ENCODE measurements at regions not wholly inside any gene's neighbourhood (a gene's known extent, or its start where the extent isn't known, plus 50 kb on each side); places are given as distances from the start of the nearest gene placed in this dataset.

DNA sequence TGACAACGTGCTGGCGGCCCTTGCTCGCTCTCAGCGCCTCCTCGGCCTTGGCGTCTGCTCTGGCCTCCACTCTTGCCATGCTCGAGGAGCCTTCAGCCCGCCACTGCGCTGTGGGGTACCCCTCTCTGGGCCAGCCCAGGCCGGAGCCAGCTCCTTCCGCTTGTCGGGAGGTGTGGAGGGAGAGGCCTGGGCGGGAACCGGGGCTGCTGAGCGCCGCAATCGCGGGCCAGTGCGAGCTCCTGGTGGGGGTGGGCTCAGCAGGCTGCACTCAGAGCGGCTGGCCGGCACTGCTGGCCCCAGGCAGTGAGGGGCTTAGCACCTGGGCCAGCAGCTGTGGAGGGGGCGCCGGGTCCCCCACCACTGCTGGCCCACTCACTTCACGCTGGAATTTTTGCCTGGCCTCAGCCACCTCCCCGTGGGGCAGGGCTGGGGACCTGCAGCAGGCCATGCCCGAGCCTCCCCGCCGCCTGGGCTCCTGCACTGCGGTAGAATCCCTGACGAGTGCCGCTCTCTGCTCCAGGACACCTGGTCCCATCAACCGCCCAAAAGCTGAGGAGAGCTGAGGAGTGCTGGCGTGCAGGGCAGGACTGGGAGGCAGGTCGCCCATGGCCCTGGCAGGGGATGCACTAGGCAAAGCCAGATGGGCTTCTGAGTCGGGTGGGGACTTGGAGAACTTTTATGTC is 372.2 kb upstream of the NRG3 start:
- no peak overlapping the region for H4K8ac ChIP-seq (ENCODE audit: low read depth in 2 of 2, low read length in 2 of 2)
- no peak overlapping the region for H3K9ac ChIP-seq (ENCODE audit: low read depth, low read length)
- H2BK120ac ChIP-seq (ENCODE audit: low read depth, low read length): no peak overlapping the region
- H4K5ac ChIP-seq (ENCODE audit: low read depth, low read length): no peak overlapping the region
- H2BK20ac ChIP-seq (ENCODE audit: low read depth, low read length): no peak overlapping the region
- DNase-seq (no peak), ATAC-seq (ENCODE audit: low read depth) (no peak)
- H3K4me3 ChIP-seq (ENCODE audit: insufficient read depth, low read depth, low read length): no peak overlapping the region
- H3K18ac ChIP-seq (ENCODE audit: low read depth, low read length): no peak overlapping the region
- H3K9me3 ChIP-seq (ENCODE audit: control insufficient read depth, insufficient read depth, low read length): peaks cover 3% of the 10 kb centered on the region
- in situ Hi-C loops (cut with MboI; ENCODE audit: low sequenced_read_pairs): no loop called here
- no peak overlapping the region for H2BK15ac ChIP-seq (ENCODE audit: low read depth, low read length)
- CTCF ChIA-PET: no interaction called here
- no peaks in the 10 kb centered on the region for H3K4me1 ChIP-seq (ENCODE audit: control insufficient read depth, insufficient read depth, low read length)
- no peak overlapping the region for H3K4ac ChIP-seq (ENCODE audit: low read depth, low read length)
- no TSS peak for BruUV-seq (replicated peaks)
- H3K4me2 ChIP-seq (ENCODE audit: low read depth, low read length): no peak overlapping the region
- intact Hi-C loops (cut with micrococcal nuclease): no loop called here
- H4K20me1 ChIP-seq (ENCODE audit: insufficient read depth, low read length): no peaks in the 10 kb centered on the region
- no peaks in the 10 kb centered on the region for H3K9me1 ChIP-seq (ENCODE audit: insufficient read depth, low read length)
- no peak overlapping the region for H3K56ac ChIP-seq (ENCODE audit: extremely low read depth, insufficient read depth, low read length)
- no peak overlapping the region for H2BK5ac ChIP-seq (ENCODE audit: low read depth, low read length, poor library complexity, severe bottlenecking)
- H3K27me3 ChIP-seq (ENCODE audit: control insufficient read depth, insufficient read depth, low read length): no peaks in the 10 kb centered on the region
- dilution Hi-C loops (cut with HindIII; ENCODE audit: low sequenced_read_pairs, unreplicated experiment): no loop called here
- H4K91ac ChIP-seq (ENCODE audit: insufficient read depth, low read depth, low read length): no peak overlapping the region
- H3K27ac ChIP-seq (ENCODE audit: insufficient read depth, low read length): no peak overlapping the region
- TF ChIP-seq, protein P1, sequence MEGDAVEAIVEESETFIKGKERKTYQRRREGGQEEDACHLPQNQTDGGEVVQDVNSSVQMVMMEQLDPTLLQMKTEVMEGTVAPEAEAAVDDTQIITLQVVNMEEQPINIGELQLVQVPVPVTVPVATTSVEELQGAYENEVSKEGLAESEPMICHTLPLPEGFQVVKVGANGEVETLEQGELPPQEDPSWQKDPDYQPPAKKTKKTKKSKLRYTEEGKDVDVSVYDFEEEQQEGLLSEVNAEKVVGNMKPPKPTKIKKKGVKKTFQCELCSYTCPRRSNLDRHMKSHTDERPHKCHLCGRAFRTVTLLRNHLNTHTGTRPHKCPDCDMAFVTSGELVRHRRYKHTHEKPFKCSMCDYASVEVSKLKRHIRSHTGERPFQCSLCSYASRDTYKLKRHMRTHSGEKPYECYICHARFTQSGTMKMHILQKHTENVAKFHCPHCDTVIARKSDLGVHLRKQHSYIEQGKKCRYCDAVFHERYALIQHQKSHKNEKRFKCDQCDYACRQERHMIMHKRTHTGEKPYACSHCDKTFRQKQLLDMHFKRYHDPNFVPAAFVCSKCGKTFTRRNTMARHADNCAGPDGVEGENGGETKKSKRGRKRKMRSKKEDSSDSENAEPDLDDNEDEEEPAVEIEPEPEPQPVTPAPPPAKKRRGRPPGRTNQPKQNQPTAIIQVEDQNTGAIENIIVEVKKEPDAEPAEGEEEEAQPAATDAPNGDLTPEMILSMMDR (conservative IDR thresholded peaks at IDR 0.05; ENCODE audit: low read depth, low read length): no peak
- TF ChIP-seq ELK1 (IDR thresholded peaks at IDR 0.05; ENCODE audit: borderline replicate concordance, low read depth, low read length): no peak
- no peak for TF ChIP-seq CHD1 (IDR thresholded peaks at IDR 0.05; ENCODE audit: low read depth, low read length)
- TF ChIP-seq MXI1 (IDR thresholded peaks at IDR 0.05; ENCODE audit: borderline replicate concordance, low read depth, low read length): no peak
- no peak for TF ChIP-seq USF2 (IDR thresholded peaks at IDR 0.05; ENCODE audit: low read depth, low read length)
- TF ChIP-seq RAD21 (IDR thresholded peaks at IDR 0.05; ENCODE audit: low read length): no peak
- TF ChIP-seq NFE2L2 (IDR thresholded peaks at IDR 0.05; ENCODE audit: low read depth, low read length): no peak
- no peak for TF ChIP-seq RCOR1 (IDR thresholded peaks at IDR 0.05; ENCODE audit: insufficient replicate concordance, low read length)
- no peak for TF ChIP-seq CEBPB (IDR thresholded peaks at IDR 0.05; ENCODE audit: low read depth, low read length)
- TF ChIP-seq BHLHE40 (IDR thresholded peaks at IDR 0.05; ENCODE audit: low read depth, low read length): no peak
- TF ChIP-seq MAFK (IDR thresholded peaks at IDR 0.05; ENCODE audit: low read depth, low read length): no peak
- TF ChIP-seq POLR2A (IDR thresholded peaks at IDR 0.05; ENCODE audit: low read depth, low read length): no peak
- TF ChIP-seq SMC3 (IDR thresholded peaks at IDR 0.05; ENCODE audit: low read depth, low read length): no peak
- TF ChIP-seq RFX5 (IDR thresholded peaks at IDR 0.05; ENCODE audit: low read depth, low read length): no peak
- no peak for TF ChIP-seq FOS (IDR thresholded peaks at IDR 0.05; ENCODE audit: low read depth, low read length)
- H3K23ac ChIP-seq (ENCODE audit: low read depth, low read length): no peak overlapping the region
- 79% methylated on average over 7 of the region's 35 CpGs; no CpG with 5 or more reads in 1 of the 2 experiments for WGBS, 2 experiments (ENCODE audit: extremely low coverage in 2 of 2, insufficient read length in 1 of 2)
- POLR2A ChIA-PET (ENCODE audit: unreplicated experiment): no interaction called here
- no peak overlapping the region for H2AFZ ChIP-seq (replicated peaks; ENCODE audit: low read length, poor library complexity)
- H3K36me3 ChIP-seq (ENCODE audit: control insufficient read depth, insufficient read depth, low read length): no peaks in the 10 kb centered on the region
- no peak overlapping the region for H2AK5ac ChIP-seq (ENCODE audit: low read depth, low read length)
- H2AK9ac ChIP-seq (replicated peaks; ENCODE audit: low read depth, low read length, poor library complexity): no peak overlapping the region
- no peaks in the 10 kb centered on the region for H3K79me1 ChIP-seq (ENCODE audit: low read depth in 1 of 2, low read length in 2 of 2)
- no peak overlapping the region for H3K14ac ChIP-seq (replicated peaks; ENCODE audit: low read depth, low read length)

Measured in IMR-90 (cell line).